KOPT-K1 (cell line): ENCODE measurements at regions not wholly inside any gene's neighbourhood (a gene's known extent, or its start where the extent isn't known, plus 50 kb on each side); places are given as distances from the start of the nearest gene placed in this dataset.

Experiments
- H3K27ac ChIP-seq: fragments of 200-600 bp; sonication (generic); 2 replicates; pipeline ENCODE4 v1.5.1; 2016; ENCODE audit warnings: antibody characterized with exemption, mild to moderate bottlenecking, low read depth, low read length; ENCODE audit not compliant: poor library complexity, severe bottlenecking
- H3K36me3 ChIP-seq: fragments of 200-600 bp; sonication (generic); 2 replicates; pipeline ENCODE4 v1.5.1; 2017; ENCODE audit warnings: antibody characterized with exemption, mild to moderate bottlenecking, low read length, moderate library complexity; ENCODE audit not compliant: insufficient read depth
- H3K9me3 ChIP-seq: fragments of 200-600 bp; sonication (generic); 2 replicates; pipeline ENCODE4 v1.5.1; 2017; ENCODE audit warnings: antibody characterized with exemption, low read length, mild to moderate bottlenecking; ENCODE audit not compliant: insufficient read depth, poor library complexity, severe bottlenecking

- Histone ChIP-seq H3K27ac (no peak overlapping the region), H3K9me3 (no peaks in the 10 kb centered on the region), H3K36me3 (no peaks in the 10 kb centered on the region)
Observed at GRCh38 chr19:29016353-29016752, 196.6 kb downstream of the UQCRFS1 start.

DNA sequence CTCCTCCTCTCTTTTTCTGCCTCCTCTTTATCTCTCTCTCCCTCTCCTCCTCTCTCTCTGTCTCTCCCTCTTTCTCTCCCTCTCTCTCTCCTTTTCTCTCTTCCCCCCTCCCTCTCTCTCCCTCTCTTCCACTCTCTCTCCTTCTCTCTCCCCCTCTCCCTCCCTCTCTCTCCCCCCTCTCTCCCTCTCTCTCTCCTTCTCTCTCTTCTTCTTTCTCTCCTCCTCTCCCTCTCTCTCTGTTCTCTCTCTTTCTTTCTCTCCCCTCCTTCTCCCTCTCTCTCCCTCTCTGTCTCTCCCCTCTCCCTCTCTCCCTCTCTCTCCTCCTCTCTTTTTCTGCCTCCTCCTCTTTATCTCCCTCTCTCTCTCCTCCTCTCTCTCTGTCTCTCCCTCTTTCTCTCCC, 197.4 kb downstream of the UQCRFS1 start:
- Histone ChIP-seq H3K9me3 (no peaks in the 10 kb centered on the region), H3K36me3 (no peaks in the 10 kb centered on the region), H3K27ac (no peak overlapping the region)

DNA sequence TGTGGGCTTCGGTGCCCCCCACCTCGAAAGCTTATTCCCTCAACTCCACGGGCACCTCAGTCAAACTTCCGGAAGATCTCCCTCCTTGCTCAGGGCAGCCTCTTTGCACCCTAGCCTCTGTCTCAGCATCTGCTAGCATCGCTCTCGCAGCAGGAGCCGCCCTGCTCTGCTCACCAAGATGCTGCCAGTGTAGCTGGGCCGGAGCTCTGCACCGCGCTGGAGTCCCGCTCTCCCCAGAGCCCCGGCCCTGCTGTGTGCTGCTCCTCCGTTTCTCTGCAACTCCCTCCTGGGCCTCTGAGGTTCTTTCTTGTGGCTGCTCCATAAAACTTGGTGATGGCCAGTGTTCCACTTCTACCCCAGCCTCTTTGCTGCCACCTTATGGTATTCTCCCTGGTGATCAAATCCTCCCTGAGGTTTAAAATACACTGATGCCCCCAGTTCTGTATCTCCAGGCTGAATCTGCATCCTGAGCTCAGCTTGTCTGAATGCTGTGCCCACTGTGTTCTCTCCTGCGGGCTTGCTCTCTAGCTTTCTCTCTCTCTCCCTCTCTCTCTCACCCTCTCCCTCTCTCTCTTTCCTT, 198.0 kb downstream of the UQCRFS1 start:
- H3K36me3 ChIP-seq, result no peaks in the 10 kb centered on the region
- H3K27ac ChIP-seq, result no peak overlapping the region
- no peaks in the 10 kb centered on the region for H3K9me3 ChIP-seq

DNA sequence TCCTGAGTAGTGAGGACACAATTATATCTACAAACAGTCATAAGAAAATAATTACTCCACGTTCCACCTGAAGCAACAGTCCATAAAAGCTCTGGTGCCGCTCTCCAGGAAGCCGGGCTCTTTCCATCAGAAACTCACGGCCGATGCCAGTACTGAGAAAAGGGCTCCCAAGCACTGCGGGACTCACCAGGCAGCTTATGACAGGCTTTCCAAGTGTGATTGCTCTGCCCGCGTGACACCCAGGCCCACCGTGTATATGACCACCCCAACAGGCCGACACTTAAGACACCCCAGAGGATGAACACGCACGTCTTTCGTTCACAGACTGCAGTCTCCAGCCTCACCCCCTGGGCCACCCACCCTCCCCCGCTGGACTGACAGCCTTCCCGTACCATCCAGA, 199.0 kb downstream of the UQCRFS1 start:
- H3K36me3 ChIP-seq, result no peaks in the 10 kb centered on the region
- H3K27ac ChIP-seq, result no peak overlapping the region
- no peaks in the 10 kb centered on the region for H3K9me3 ChIP-seq

DNA sequence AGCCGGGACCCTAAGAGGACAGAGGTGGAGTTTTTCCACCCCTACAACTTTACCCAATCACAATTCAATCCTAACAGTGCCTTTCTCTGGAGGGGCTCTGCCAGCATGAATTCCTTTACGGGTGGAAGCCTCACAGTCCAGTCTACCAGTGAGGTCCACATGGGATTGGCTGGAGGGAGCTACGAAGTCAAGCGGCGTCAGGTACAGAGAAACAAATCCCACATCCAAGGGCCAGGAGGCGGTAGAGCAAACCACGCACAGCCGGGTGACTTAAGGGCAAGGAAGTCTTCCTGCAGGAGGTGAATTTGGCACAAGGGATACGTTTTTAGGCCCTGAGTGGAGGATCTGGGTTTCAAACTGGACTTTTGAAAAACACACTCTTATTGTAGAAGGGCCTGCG, 199.6 kb downstream of the UQCRFS1 start:
- H3K9me3 ChIP-seq, result no peaks in the 10 kb centered on the region

GRCh38 chr19:29012457-29012856, 200.5 kb downstream of the UQCRFS1 start:
- no peaks in the 10 kb centered on the region for H3K36me3 ChIP-seq
- H3K27ac ChIP-seq, result no peak overlapping the region
- no peaks in the 10 kb centered on the region for H3K9me3 ChIP-seq

More for the DNA sequence above, 199.6 kb downstream of the UQCRFS1 start:
- H3K27ac ChIP-seq, result no peak overlapping the region
- no peaks in the 10 kb centered on the region for H3K36me3 ChIP-seq

DNA sequence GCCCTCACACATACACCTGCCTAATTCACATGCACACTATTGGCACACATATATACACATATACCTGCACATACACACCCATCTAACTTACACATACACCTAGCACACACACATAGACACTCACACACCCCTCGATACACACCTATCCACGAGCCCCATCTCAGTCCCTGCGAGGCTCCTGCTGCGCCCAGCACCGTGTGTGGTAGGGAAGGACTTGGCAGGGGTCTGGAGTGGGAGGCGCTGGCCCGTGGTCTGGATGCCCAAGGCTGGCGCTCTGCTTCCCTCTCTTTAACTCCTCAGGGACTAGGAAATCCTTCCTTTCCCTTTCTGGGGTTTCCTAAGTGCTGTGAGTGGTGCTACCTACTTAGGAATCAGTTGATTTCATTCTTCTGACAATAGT, 202.7 kb downstream of the UQCRFS1 start:
- Histone ChIP-seq H3K27ac (no peak overlapping the region), H3K9me3 (no peaks in the 10 kb centered on the region), H3K36me3 (no peaks in the 10 kb centered on the region)

DNA sequence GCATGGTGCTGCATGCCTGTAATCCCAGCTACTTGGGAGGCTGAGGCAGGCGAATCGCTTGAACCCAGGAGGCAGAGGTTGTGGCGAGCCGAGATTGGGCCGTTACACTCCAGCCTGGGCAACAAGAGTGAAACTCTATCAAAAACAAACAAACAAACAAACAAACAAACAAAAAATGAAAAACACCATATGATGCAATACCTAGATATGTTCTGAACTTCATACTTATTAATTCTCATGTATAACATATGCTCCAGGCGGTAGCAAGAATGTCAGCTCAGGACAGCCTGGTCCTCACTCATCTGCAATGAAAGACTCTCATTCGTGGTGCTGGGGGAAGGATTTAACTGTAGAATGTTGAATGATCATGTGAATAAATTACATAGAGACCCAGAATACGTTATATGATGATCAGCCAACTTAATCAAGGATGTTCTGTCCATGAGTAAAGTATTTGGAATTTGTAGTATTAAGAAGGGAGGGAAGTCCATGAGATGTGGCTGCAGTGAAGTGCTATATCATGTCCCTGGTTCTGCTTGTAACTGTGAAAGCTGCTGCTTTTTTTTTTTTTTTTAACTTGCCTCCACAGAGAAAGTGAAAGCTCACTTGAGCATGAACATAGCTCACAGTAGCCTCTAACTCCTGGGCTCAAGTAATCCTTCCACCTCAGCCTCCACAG, 206.8 kb downstream of the UQCRFS1 start:
- Histone ChIP-seq H3K9me3 (no peaks in the 10 kb centered on the region), H3K27ac (no peak overlapping the region), H3K36me3 (no peaks in the 10 kb centered on the region)

DNA sequence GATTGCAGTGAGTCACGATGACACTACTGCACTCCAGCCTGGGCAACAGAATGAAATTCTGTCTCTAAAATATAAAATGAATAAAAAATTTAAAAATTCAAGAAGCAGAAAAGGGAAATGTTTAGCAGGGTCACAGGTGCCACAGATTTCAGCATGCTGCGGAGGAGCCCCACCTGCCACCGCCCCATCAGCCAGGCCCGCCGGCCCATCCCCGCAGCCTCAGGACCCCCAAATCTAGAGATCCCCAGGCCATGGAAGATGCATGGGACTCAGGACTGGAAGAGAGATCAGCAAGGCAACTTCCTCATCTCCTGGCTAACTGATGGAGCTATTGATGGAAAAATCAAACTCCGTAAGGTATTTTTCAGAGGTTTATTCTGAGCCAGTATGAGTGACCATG, 208.2 kb downstream of the UQCRFS1 start:
- H3K27ac ChIP-seq, result no peak overlapping the region
- no peaks in the 10 kb centered on the region for H3K36me3 ChIP-seq
- H3K9me3 ChIP-seq, result no peaks in the 10 kb centered on the region

GRCh38 chr19:29003641-29004409, 209.1 kb downstream of the UQCRFS1 start:
- H3K27ac ChIP-seq, result no peak overlapping the region
- no peaks in the 10 kb centered on the region for H3K9me3 ChIP-seq
- H3K36me3 ChIP-seq, result no peaks in the 10 kb centered on the region

DNA sequence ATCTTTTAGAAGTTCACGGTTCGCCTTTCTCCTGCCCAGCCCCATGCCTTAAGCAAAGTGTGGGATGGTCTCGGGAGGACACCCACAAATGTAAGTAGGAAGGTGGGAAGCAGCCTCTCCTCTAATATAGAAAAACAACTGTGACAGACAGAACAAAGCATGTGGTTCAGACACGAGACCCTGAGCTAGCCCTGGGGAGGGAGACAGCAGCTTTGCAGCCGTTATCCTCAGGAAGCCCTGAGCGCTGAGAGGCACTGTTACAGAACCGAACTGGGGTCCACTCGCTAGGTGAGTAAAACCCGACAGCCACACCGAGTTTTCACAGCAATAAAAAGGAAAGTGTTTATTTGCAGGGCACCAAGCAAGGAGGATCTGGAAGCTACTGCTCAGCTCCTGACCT, 210.6 kb downstream of the UQCRFS1 start:
- H3K27ac ChIP-seq, result no peak overlapping the region
- peaks cover 13% of the 10 kb centered on the region for H3K9me3 ChIP-seq
- no peaks in the 10 kb centered on the region for H3K36me3 ChIP-seq

DNA sequence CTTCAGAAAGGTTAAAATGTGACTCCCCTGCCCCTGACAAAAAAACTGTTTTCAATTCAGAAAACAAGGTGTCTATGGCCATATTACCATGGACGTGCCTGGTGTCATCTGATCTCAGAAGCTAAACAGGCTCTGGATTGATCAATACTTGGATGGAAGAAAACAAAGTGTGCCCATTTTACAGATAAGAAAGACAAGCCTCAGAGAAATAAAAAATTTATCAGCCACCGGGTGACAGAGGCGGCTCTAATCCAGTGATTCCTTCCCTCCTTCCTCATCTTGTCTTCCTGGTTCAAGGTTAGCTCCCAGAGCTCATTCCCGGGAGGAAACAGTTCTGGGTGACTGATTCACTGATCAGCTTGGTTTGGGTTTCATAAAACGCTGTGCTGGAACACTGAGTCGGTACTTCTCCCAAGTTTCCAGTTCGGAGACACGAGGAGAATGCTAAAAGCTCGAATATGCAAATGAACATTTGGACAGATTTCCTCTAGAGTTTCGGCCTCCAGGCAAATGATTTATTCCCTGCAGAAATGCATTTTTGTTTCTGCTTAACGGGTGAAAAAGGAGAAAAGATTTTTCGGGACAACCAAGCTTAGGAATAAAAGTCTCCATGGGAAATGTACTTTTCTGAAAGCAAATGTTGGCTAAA, 211.2 kb downstream of the UQCRFS1 start:
- Histone ChIP-seq H3K36me3 (no peaks in the 10 kb centered on the region), H3K9me3 (peaks cover 17% of the 10 kb centered on the region), H3K27ac (no peak overlapping the region)

DNA sequence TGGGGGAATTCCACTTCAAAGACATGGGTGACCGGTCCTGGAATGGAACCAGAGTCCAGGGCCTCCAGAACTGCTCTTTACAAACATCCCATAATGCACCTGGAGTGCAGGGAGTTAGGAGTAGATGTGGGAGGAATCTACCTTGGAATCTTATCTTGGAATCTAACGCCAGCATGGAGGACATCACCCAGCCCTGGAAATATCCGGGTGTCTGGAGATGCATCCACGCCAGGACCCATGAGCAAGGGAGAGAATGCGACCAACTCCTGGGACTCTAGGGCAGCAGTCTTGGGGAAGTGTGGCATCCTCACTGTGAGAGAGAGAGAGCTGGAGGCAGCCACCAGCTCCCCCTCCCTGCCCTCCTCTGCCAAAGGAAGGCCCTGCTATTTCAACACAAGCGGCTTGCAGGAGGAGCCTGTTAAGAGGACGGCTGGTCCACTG, 211.8 kb downstream of the UQCRFS1 start:
- Histone ChIP-seq H3K36me3 (no peaks in the 10 kb centered on the region), H3K9me3 (peaks cover 17% of the 10 kb centered on the region), H3K27ac (no peak overlapping the region)

GRCh38 chr19:28999724-29000433, 213.1 kb downstream of the UQCRFS1 start:
- Histone ChIP-seq H3K9me3 (peaks cover 18% of the 10 kb centered on the region), H3K36me3 (no peaks in the 10 kb centered on the region), H3K27ac (no peak overlapping the region)

DNA sequence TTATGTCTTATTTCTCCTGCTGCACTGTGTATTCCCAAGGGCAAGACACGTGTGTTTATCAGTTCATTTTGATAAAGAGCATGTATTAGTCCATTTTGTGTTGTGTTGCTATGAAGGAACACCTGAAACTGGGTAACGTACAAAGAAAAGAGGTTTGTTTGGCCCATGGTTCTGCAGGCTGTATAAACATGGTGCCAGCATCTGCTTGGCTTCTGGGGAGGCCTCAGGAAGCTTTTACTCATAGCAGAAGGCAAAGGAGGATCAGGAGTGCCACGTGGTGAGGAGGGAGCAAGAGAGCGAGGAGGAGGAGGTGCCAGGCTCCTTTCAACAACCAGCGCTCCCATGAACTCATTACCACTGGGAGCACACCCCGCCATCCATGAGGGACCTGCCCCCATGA, 214.0 kb downstream of the UQCRFS1 start:
- Histone ChIP-seq H3K9me3 (peaks cover 27% of the 10 kb centered on the region), H3K27ac (no peak overlapping the region), H3K36me3 (no peaks in the 10 kb centered on the region)
